GM18870 (cell line): ENCODE measurements at regions not wholly inside any gene's neighbourhood (a gene's known extent, or its start where the extent isn't known, plus 50 kb on each side); places are given as distances from the start of the nearest gene placed in this dataset.
"Not testable (repeated sequence)": the region's sequence is repeated elsewhere in the genome, so short reads cannot be mapped to it uniquely, and the experiment has no call there.

Experiments used
- ATAC-seq: cut with Tn5 transposase; IDR thresholded peaks from one replicate; pipeline ENCODE4 v1.9.1; 2021; ENCODE audit warnings: moderate library complexity; ENCODE audit not compliant: unreplicated experiment

- no peak for ATAC-seq
These were observed 573.5 kb downstream of the DSC3 start for GRCh38 chr18:30469091-30469490.

GRCh38 chr18:30465096-30465495, 577.4 kb downstream of the DSC3 start:
- no peak for ATAC-seq

- no peak for ATAC-seq
These were observed 585.4 kb downstream of the DSC3 start for GRCh38 chr18:30457156-30457555.

- no peak for ATAC-seq
These were observed 586.8 kb downstream of the DSC3 start for GRCh38 chr18:30455741-30456140.

GRCh38 chr18:30454920-30455319, 587.6 kb downstream of the DSC3 start:
- no peak for ATAC-seq

- no peak for ATAC-seq
These were observed 590.6 kb downstream of the DSC3 start for GRCh38 chr18:30451981-30452380.

GRCh38 chr18:30450927-30451326, 591.6 kb downstream of the DSC3 start:
- ATAC-seq, result no peak

- ATAC-seq, result no peak
These were observed 595.9 kb downstream of the DSC3 start for GRCh38 chr18:30446605-30447004.

- no peak for ATAC-seq
These were observed 598.0 kb downstream of the DSC3 start for GRCh38 chr18:30444544-30444943.

GRCh38 chr18:30440351-30440750, 602.2 kb downstream of the DSC3 start:
- no peak for ATAC-seq

GRCh38 chr18:30439174-30439573, 603.4 kb downstream of the DSC3 start:
- ATAC-seq, result no peak

GRCh38 chr18:30432349-30432748, 610.2 kb downstream of the DSC3 start:
- no peak for ATAC-seq

GRCh38 chr18:30419399-30419798, 623.1 kb downstream of the DSC3 start:
- not testable (repeated sequence) for ATAC-seq

- ATAC-seq, result no peak
These were observed 626.6 kb downstream of the DSC3 start for GRCh38 chr18:30415903-30416302.

GRCh38 chr18:30409120-30409519, 633.4 kb downstream of the DSC3 start:
- ATAC-seq, result no peak

GRCh38 chr18:30406728-30407127, 635.8 kb downstream of the DSC3 start:
- ATAC-seq, result no peak

- no peak for ATAC-seq
These were observed 637.5 kb downstream of the DSC3 start for GRCh38 chr18:30405038-30405437.

- ATAC-seq, result no peak
These were observed 638.1 kb downstream of the DSC3 start for GRCh38 chr18:30404422-30404821.

GRCh38 chr18:30403278-30403677, 639.3 kb downstream of the DSC3 start:
- ATAC-seq, result no peak

GRCh38 chr18:30387401-30387800, 655.1 kb downstream of the DSC3 start:
- ATAC-seq, result no peak

- no peak for ATAC-seq
These were observed 655.9 kb downstream of the DSC3 start for GRCh38 chr18:30386624-30387023.

- ATAC-seq, result no peak
These were observed 656.9 kb downstream of the DSC3 start for GRCh38 chr18:30385684-30386083.

GRCh38 chr18:30381826-30382225, 660.7 kb downstream of the DSC3 start:
- ATAC-seq, result no peak

- no peak for ATAC-seq
These were observed 664.4 kb downstream of the DSC3 start for GRCh38 chr18:30378097-30378496.
